ENCODE measurements at regions not wholly inside any gene's neighbourhood (a gene's known extent, or its start where the extent isn't known, plus 50 kb on each side); places are given as distances from the start of the nearest gene placed in this dataset.

DNA sequence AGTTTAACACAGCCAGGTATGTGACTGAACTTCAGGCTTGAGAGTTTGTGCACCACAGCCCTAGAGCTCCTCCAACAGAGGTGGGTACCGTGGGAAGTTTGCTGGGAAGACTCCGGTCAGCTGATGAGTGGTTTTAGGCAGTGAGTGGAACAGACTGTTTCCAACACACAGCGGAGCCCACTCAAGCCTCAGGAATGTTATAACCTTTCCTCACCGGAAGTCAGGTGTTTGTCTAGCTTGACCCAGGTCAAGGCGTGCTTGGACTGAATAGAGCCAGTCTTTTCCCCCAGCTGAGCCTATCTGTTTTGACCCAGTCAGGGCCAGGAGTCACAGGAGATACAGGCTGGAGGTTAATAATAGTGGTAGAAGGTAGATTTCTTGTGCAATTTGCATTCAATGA lies 138.4 kb upstream of the PARP11 start (continued):
- TF ChIP-seq, protein P1, sequence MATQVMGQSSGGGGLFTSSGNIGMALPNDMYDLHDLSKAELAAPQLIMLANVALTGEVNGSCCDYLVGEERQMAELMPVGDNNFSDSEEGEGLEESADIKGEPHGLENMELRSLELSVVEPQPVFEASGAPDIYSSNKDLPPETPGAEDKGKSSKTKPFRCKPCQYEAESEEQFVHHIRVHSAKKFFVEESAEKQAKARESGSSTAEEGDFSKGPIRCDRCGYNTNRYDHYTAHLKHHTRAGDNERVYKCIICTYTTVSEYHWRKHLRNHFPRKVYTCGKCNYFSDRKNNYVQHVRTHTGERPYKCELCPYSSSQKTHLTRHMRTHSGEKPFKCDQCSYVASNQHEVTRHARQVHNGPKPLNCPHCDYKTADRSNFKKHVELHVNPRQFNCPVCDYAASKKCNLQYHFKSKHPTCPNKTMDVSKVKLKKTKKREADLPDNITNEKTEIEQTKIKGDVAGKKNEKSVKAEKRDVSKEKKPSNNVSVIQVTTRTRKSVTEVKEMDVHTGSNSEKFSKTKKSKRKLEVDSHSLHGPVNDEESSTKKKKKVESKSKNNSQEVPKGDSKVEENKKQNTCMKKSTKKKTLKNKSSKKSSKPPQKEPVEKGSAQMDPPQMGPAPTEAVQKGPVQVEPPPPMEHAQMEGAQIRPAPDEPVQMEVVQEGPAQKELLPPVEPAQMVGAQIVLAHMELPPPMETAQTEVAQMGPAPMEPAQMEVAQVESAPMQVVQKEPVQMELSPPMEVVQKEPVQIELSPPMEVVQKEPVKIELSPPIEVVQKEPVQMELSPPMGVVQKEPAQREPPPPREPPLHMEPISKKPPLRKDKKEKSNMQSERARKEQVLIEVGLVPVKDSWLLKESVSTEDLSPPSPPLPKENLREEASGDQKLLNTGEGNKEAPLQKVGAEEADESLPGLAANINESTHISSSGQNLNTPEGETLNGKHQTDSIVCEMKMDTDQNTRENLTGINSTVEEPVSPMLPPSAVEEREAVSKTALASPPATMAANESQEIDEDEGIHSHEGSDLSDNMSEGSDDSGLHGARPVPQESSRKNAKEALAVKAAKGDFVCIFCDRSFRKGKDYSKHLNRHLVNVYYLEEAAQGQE (IDR thresholded peaks at IDR 0.05; ENCODE audit: unreplicated experiment) = no peak
- TF ChIP-seq, protein P2, sequence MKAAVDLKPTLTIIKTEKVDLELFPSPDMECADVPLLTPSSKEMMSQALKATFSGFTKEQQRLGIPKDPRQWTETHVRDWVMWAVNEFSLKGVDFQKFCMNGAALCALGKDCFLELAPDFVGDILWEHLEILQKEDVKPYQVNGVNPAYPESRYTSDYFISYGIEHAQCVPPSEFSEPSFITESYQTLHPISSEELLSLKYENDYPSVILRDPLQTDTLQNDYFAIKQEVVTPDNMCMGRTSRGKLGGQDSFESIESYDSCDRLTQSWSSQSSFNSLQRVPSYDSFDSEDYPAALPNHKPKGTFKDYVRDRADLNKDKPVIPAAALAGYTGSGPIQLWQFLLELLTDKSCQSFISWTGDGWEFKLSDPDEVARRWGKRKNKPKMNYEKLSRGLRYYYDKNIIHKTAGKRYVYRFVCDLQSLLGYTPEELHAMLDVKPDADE (IDR thresholded peaks at IDR 0.05) = no peak
- TF ChIP-seq ZNF114 (CRISPR knock-in tag; IDR thresholded peaks at IDR 0.05) (no peak), EZH2 (IDR thresholded peaks at IDR 0.05; ENCODE audit: low read depth, unreplicated experiment) (no peak), CREB1 (CRISPR knock-in tag; IDR thresholded peaks at IDR 0.05; ENCODE audit: low read depth) (no peak), NANOG (IDR thresholded peaks at IDR 0.05; ENCODE audit: borderline replicate concordance) (no peak), JUNB (IDR thresholded peaks at IDR 0.05; ENCODE audit: unreplicated experiment) (no peak)
- TF ChIP-seq, protein P3, sequence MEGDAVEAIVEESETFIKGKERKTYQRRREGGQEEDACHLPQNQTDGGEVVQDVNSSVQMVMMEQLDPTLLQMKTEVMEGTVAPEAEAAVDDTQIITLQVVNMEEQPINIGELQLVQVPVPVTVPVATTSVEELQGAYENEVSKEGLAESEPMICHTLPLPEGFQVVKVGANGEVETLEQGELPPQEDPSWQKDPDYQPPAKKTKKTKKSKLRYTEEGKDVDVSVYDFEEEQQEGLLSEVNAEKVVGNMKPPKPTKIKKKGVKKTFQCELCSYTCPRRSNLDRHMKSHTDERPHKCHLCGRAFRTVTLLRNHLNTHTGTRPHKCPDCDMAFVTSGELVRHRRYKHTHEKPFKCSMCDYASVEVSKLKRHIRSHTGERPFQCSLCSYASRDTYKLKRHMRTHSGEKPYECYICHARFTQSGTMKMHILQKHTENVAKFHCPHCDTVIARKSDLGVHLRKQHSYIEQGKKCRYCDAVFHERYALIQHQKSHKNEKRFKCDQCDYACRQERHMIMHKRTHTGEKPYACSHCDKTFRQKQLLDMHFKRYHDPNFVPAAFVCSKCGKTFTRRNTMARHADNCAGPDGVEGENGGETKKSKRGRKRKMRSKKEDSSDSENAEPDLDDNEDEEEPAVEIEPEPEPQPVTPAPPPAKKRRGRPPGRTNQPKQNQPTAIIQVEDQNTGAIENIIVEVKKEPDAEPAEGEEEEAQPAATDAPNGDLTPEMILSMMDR (conservative IDR thresholded peaks at IDR 0.05; ENCODE audit: low read depth in 2 of 2) = no peak

DNA sequence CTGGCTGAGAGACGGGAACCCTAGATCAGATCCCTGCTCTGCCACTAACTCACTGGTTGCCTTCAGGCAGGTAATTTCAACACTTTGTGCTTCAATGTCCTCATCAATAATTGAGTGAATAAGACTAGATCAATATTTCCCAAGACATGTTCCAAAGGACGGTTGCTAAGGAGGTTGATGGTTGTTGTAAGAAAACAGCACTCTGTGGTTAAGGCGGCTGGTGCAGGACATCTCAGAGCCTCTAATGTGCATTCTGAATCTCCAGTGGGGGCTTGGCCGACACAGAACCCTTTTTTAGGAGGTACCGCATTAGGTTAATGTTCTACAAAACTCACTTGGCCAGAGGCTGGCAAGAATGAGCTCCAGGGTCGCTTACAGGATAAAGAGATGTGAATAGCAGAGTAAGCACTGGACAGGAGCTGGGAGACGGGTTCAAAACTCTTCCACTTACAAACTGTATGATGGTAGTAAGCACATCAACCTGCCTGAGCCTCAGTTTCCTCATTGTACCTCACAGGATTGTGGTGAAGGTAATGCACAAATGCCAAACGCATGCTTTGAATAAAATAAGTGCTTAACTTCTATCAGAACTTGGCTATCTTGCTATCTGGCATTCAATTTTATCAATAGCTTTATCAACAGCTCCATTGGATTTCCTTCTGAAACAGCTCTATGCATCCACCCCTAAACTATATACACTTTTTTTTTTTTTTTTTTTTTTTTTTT lies 136.9 kb upstream of the PARP11 start:
- Histone ChIP-seq H3K27me3 (ENCODE audit: insufficient read depth) (no peaks in the 10 kb centered on the region), H3K4me3 (no peak overlapping the region), H3F3A (replicated peaks; ENCODE audit: low read depth) (no peaks in the 10 kb centered on the region), H3K79me2 (replicated peaks; ENCODE audit: insufficient read depth) (no peaks in the 10 kb centered on the region), H3K4me2 (no peak overlapping the region), H3K27ac (ENCODE audit: low read depth) (no peak overlapping the region), H3K4me1 (ENCODE audit: insufficient read depth) (no peaks in the 10 kb centered on the region), H2AFZ (no peak overlapping the region), H4K20me1 (replicated peaks; ENCODE audit: insufficient read depth) (no peaks in the 10 kb centered on the region), H3K36me3 (ENCODE audit: insufficient read depth) (no peaks in the 10 kb centered on the region), H3K9me2 (ENCODE audit: insufficient read depth) (0 out of 2 replicates have a peak, but pooled peaks cover 4% of the 10 kb centered on the region)
- Mint-ChIP-seq H3K4me3 (no peak overlapping the region), H3K27me3 (ENCODE audit: insufficient read depth, low read depth, poor library complexity) (peaks cover 10% of the 10 kb centered on the region), H3K4me1 (no peaks in the 10 kb centered on the region; the same call in 2 of the 3 replicates), H3K27ac (no peak overlapping the region), H3K9me3 (peaks cover 3% of the 10 kb centered on the region; the same call in 2 of the 3 replicates), H3K36me3 (ENCODE audit: low read depth) (no peaks in the 10 kb centered on the region; the same call in 2 of the 3 replicates)
- no peak for ATAC-seq
- no peak for TF ChIP-seq JUNB (IDR thresholded peaks at IDR 0.05; ENCODE audit: unreplicated experiment)
- DNase-seq (ENCODE audit: low spot score) = no peak

Measured in GM23338 (cell line).